ENCODE measurements at regions not wholly inside any gene's neighbourhood (a gene's known extent, or its start where the extent isn't known, plus 50 kb on each side); places are given as distances from the start of the nearest gene placed in this dataset.
A peak's percentile ranks its signal among the peaks of the same experiment; 100 is the strongest.

GRCh38 chr14:41000350-41000749 lies 606.3 kb upstream of the LRFN5 start:
- Histone ChIP-seq H3K27me3 (ENCODE audit: control insufficient read depth in 4 of 4, insufficient read depth in 4 of 4, low read length in 3 of 4) (no peaks in the 10 kb centered on the region), H3K27ac (ENCODE audit: low read depth in 1 of 2, low read length in 2 of 2) (no peak overlapping the region), H3K36me3 (ENCODE audit: control insufficient read depth in 4 of 4, insufficient read depth in 3 of 4, low read depth in 1 of 4, low read length in 3 of 4) (no peaks in the 10 kb centered on the region), H3K4me3 (ENCODE audit: low read depth in 1 of 3, low read length in 3 of 3) (no peak overlapping the region), H3K9ac (ENCODE audit: low read depth in 1 of 2, low read length in 2 of 2) (no peak overlapping the region), H3K9me3 (ENCODE audit: control insufficient read depth in 4 of 4, low read length in 3 of 4) (no peaks in the 10 kb centered on the region), H3K4me1 (ENCODE audit: control insufficient read depth in 4 of 4, insufficient read depth in 4 of 4, low read length in 3 of 4) (no peaks in the 10 kb centered on the region)
- 79% methylated on average over 3 of the region's 3 CpGs for WGBS
- no peak for DNase-seq (ENCODE audit: low spot score)
- TF ChIP-seq NR2F2 (IDR thresholded peaks at IDR 0.05) (no peak), REST (IDR thresholded peaks at IDR 0.05) (no peak), MAX (IDR thresholded peaks at IDR 0.05) (no peak)

GRCh38 chr14:40989260-40989659 lies 617.4 kb upstream of the LRFN5 start:
- Histone ChIP-seq H3K4me3 (ENCODE audit: low read depth in 1 of 3, low read length in 3 of 3) (no peak overlapping the region), H3K36me3 (ENCODE audit: control insufficient read depth in 4 of 4, insufficient read depth in 3 of 4, low read depth in 1 of 4, low read length in 3 of 4) (no peaks in the 10 kb centered on the region)
- no peak for TF ChIP-seq FOXA2 (IDR thresholded peaks at IDR 0.05)
- TF ChIP-seq EGR1 (IDR thresholded peaks at IDR 0.05; ENCODE audit: low read depth in 2 of 2): no peak
- no peak for TF ChIP-seq HNF4G (IDR thresholded peaks at IDR 0.05)
- TF ChIP-seq REST (IDR thresholded peaks at IDR 0.05): peak; percentile 43
- no peak for TF ChIP-seq MAX (IDR thresholded peaks at IDR 0.05)
- TF ChIP-seq YY1 (IDR thresholded peaks at IDR 0.05): no peak

GRCh38 chr14:40987481-40987880 lies 619.2 kb upstream of the LRFN5 start:
- Histone ChIP-seq H3K9me3 (ENCODE audit: control insufficient read depth in 4 of 4, low read length in 3 of 4) (no peaks in the 10 kb centered on the region), H3K27me3 (ENCODE audit: control insufficient read depth in 4 of 4, insufficient read depth in 4 of 4, low read length in 3 of 4) (no peaks in the 10 kb centered on the region), H3K27ac (ENCODE audit: low read depth in 1 of 2, low read length in 2 of 2) (no peak overlapping the region), H3K4me1 (ENCODE audit: control insufficient read depth in 4 of 4, insufficient read depth in 4 of 4, low read length in 3 of 4) (no peaks in the 10 kb centered on the region), H3K36me3 (ENCODE audit: control insufficient read depth in 4 of 4, insufficient read depth in 3 of 4, low read depth in 1 of 4, low read length in 3 of 4) (no peaks in the 10 kb centered on the region), H3K9ac (ENCODE audit: low read depth in 1 of 2, low read length in 2 of 2) (no peak overlapping the region), H3K4me3 (ENCODE audit: low read depth in 1 of 3, low read length in 3 of 3) (no peak overlapping the region)
- TF ChIP-seq RAD21 (IDR thresholded peaks at IDR 0.05) (no peak), MAX (IDR thresholded peaks at IDR 0.05) (no peak), ATF3 (IDR thresholded peaks at IDR 0.05) (no peak), FOXA1 (IDR thresholded peaks at IDR 0.05) (no peak), TAF1 (conservative IDR thresholded peaks at IDR 0.05) (no peak)
- 78% methylated on average over 3 of the region's 3 CpGs for WGBS
- no peak for DNase-seq (ENCODE audit: low spot score)

More at GRCh38 chr14:40989260-40989659, 617.4 kb upstream of the LRFN5 start:
- 33% methylated on average over 1 of the region's 1 CpG for WGBS
- Histone ChIP-seq H3K9ac (ENCODE audit: low read depth in 1 of 2, low read length in 2 of 2) (no peak overlapping the region), H3K27ac (ENCODE audit: low read depth in 1 of 2, low read length in 2 of 2) (no peak overlapping the region), H3K27me3 (ENCODE audit: control insufficient read depth in 4 of 4, insufficient read depth in 4 of 4, low read length in 3 of 4) (no peaks in the 10 kb centered on the region), H3K9me3 (ENCODE audit: control insufficient read depth in 4 of 4, low read length in 3 of 4) (no peaks in the 10 kb centered on the region), H3K4me1 (ENCODE audit: control insufficient read depth in 4 of 4, insufficient read depth in 4 of 4, low read length in 3 of 4) (no peaks in the 10 kb centered on the region)
- DNase-seq (ENCODE audit: low spot score): no peak
